ENCODE measurements at regions not wholly inside any gene's neighbourhood (a gene's known extent, or its start where the extent isn't known, plus 50 kb on each side); places are given as distances from the start of the nearest gene placed in this dataset.
"Not testable (repeated sequence)": the region's sequence is repeated elsewhere in the genome, so short reads cannot be mapped to it uniquely, and the experiment has no call there.

- no peak for DNase-seq (ENCODE audit: low spot score)
Observed at GRCh38 chr1:232163533-232163932, 466.4 kb downstream of the SIPA1L2 start.

DNA sequence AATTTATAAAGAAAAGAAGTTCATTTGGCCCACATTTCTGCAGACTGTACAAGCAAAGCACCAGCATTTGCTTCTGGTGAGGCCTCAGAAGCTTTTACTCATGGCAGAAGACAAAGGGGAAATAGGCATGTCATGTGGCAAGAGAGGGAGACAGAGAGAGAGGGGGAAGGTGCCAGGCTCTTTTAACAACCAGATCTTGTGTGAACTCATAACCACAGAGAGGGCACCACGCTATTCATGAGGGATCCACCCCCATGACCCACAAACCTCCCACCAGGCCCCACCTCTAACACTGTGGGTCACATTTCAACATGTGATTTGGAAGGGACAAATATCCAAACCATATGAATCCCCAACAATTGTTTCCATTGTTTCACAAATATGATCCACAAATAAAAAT is 467.9 kb downstream of the SIPA1L2 start:
- no peak for DNase-seq (ENCODE audit: low spot score)

DNA sequence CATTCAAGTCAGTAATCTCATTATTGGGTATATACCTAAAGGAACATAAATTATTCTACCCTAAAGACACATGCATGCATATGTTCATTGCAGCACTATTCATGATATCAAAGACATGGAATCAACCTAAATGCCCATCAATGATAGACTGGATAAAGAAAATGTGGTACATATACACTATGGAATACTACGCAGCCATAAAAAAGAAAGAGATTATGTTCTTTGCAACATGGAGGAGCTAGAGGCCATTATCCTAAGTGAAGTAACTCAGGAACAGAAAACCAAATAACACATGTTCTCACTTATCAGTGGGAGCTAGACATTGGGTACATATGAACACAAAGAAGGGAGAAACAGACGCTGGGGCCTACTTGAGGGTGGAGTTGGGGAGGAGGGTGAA is 471.4 kb downstream of the SIPA1L2 start:
- DNase-seq (ENCODE audit: low spot score), result not testable (repeated sequence)

GRCh38 chr1:232156070-232156469 is 473.9 kb downstream of the SIPA1L2 start:
- DNase-seq (ENCODE audit: low spot score), result not testable (repeated sequence)

GRCh38 chr1:232153652-232154051 is 476.3 kb downstream of the SIPA1L2 start:
- DNase-seq (ENCODE audit: low spot score), result no peak

DNA sequence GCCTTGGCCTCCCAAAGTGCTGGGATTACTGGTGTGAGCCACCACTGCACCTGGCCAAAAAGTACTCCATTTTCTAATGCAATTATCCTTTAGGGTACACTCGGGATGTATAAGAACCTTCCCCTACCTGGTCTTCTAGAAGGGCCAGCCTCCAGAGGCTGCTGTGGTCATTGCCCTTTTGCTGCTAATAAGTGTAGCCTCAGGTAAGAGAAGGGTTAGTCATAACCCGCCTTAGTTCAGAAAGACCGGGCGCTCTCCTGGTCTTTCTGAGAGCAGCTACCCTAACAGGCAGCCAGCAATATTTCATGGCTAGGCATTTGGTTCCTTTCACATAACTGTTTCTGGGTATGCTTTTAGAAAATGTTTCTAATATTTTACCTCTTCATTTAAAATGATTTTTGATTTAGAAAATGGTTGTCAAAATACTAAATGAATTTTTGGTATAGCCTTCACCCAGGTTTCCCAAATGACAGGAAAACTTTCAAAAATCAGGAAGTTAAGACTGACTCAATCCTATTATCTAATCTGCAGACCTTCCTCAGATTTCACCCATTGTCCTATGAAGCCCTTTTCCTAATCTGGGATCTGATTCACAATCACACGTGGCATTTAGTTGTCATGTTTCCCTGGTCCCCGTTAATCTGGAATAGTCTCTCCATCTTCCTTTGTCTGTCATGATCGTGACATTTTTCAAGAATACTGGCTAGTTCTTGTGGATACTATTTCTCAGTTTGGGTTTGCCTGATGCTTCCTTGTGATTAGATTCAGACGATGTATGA is 479.0 kb downstream of the SIPA1L2 start:
- no peak for DNase-seq (ENCODE audit: low spot score)

DNA sequence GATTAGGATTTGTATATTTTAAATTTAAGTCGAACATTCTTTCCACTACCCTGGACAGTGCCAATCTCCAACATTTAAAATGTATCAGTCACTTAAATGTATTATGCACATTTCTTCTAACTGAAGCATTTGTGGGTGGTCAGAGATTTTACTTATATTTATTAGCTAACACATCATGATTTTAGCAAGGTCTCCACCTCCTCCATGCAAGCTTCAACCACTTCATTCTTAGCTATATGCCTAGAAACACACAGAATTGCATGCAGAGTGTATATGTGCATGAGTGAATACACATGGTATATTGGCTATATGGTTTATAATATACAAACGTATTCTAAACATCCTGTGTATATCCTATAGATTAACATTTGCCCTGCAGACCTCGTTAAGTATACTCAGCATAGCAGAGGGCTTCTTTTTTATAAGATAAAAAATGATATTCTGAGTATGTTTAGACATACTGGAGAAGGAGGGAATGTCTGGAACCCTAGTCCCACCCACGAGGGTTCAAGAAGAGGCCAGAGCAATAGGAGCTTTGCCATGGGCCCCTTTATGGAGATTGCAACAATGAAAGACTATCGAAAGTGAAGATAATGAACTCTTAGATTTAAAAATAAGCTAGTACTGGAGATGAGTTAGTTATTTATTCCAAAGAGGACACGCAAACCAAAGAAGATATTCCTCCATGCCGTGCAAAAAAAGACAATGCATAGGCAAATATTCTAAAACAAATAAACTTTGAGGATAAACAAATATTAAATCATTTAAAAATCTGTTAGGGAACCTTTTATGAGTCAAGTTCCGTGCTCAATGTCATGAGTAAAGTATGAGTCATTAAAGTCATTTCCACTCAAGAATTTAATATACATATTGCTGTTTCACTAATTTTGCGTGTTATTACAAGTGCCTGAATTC is 480.4 kb downstream of the SIPA1L2 start:
- peak; percentile 19 for DNase-seq (ENCODE audit: low spot score)

DNA sequence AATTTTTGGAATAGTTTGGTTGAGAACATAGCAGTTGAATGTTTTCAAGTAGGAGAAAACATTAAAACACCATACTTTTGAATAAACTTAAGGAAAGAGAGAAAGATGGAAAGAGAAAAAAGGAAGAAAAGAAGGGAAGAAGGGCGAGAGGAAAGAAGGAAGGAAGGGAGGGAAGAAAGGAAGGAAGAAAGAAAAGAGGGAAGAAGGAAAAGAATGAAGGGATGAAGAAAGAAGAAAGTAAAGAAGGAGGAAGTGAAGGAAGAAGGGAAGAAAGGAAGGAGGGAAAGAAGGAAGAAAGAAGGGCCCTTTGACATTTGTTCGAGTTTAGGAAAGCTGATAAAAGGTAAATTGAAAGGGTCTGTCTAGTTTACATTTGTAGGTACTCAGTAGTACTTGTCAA is 482.7 kb downstream of the SIPA1L2 start:
- DNase-seq (ENCODE audit: low spot score), result no peak

GRCh38 chr1:232146514-232146913 is 483.4 kb downstream of the SIPA1L2 start:
- DNase-seq (ENCODE audit: low spot score), result no peak

DNA sequence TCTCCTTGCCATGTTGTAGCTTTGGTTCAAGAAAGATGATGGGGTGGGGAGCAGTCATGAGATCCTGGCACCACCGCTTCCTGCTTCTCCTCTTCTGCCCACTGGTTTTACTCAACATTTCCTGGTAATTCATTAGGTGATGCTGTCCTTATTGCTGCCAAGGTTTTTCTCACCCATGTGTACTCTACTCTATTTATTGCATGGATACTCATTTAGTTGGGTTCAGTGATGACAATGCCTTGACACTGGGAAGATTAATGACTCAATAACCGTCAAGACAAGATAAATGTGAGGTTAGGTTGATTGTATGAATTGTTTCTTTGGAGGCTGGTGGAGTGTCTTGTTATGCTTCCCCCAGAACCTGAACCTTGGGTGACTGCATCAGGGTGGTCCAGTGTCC is 484.2 kb downstream of the SIPA1L2 start:
- DNase-seq (ENCODE audit: low spot score), result no peak

GRCh38 chr1:232144696-232145230 is 485.2 kb downstream of the SIPA1L2 start:
- DNase-seq (ENCODE audit: low spot score), result no peak

- DNase-seq (ENCODE audit: low spot score), result no peak
Observed at GRCh38 chr1:232143315-232143886, 486.5 kb downstream of the SIPA1L2 start.

GRCh38 chr1:232142403-232143314 is 487.3 kb downstream of the SIPA1L2 start:
- peak; percentile 76 for DNase-seq (ENCODE audit: low spot score)

DNA sequence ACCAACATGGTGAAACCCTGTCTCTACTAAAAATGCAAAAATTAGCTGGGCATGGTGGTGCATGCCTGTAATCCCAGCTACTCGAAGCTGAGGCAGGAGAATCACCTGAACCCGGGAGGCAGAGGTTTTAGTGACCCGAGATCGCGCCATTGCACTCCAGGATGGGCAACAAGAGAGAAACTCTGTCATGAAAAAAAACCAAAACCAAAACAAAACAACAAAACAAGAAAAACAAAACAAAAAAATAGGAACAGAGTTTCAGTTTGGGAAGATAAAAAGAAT is 488.8 kb downstream of the SIPA1L2 start:
- not testable (repeated sequence) for DNase-seq (ENCODE audit: low spot score)

GRCh38 chr1:232140419-232141166 is 489.3 kb downstream of the SIPA1L2 start:
- DNase-seq (ENCODE audit: low spot score), result no peak

DNA sequence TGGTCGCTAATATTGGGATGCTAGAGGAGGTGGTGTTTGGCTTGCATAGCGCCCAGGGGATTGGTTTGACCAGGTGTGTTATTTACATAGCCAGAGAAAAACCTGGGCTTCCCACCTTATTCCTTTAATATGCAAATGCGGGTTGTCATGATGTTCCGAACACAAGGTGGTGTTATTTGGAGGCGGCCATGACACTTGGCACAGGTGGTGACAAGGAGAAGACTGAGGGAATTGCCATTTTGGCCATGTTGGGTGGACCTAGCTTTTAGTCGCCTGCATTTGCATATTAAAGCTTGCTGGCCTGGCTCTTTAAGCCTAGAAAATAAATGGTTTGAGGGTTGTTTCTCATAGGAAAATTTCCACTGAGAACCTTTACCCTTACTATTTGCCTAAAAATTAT is 490.5 kb downstream of the SIPA1L2 start:
- DNase-seq (ENCODE audit: low spot score), result no peak

- no peak for DNase-seq (ENCODE audit: low spot score)
Observed at GRCh38 chr1:232138044-232138443, 491.9 kb downstream of the SIPA1L2 start.

DNA sequence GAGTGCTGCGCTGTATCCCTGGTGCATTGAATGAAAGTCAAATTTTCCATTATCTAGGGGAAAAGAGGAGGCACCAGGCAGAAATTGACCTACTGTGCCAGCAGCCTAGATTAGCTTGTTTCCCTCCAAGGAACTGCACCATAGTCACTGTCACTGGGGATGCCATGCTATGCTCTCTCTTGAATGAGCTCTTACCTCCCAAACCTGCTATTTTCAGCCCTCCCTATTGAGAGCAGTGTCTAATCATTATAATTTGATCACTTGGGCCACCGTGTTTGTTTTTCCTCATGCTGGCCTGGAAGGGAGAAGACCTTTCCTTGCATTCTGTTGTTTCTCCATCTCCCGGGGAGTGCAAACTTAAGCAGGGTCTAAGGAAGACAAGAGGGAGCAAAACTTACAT is 492.9 kb downstream of the SIPA1L2 start:
- no peak for DNase-seq (ENCODE audit: low spot score)

GRCh38 chr1:232136136-232136535 is 493.8 kb downstream of the SIPA1L2 start:
- DNase-seq (ENCODE audit: low spot score), result no peak

DNA sequence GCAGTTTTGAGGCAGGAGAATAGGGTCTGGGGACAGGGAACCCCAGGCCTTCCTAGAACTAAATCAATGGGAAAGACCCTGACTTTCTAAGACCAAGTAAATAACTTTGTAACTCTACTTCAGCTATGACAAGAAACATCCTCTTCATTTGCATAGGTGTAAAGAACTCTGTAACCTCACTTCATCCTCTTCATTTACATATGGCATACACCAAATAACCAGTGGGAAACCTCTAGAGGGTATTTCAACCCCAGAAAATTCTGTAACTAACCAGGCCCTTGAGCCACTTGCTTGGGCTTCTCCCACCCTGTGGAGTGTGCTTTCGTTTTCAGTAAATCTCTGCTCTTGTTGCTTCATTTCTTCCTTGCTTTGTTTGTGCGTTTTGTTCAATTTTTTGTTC is 495.6 kb downstream of the SIPA1L2 start:
- DNase-seq (ENCODE audit: low spot score), result no peak

GRCh38 chr1:232132572-232132971 is 497.4 kb downstream of the SIPA1L2 start:
- no peak for DNase-seq (ENCODE audit: low spot score)

All from GM03348 (cell line).